Prostate gland (tissue), 2 donors: ENCODE measurements at regions not wholly inside any gene's neighbourhood (a gene's known extent, or its start where the extent isn't known, plus 50 kb on each side); places are given as distances from the start of the nearest gene placed in this dataset.

Source experiments
- DNase-seq: peaks from one replicate; pipeline ENCODE4 v3.0.0-alpha.2; 2019; ENCODE audit warnings: low spot score
- H3K27ac ChIP-seq, 2 donors: fragments of 200-600 bp; sonication (generic); 2 replicates each; pipeline ENCODE4 v1.5.1; 2017 to 2019
- H3K27me3 ChIP-seq: fragments of 200-600 bp; sonication (generic); replicated peaks from 2 replicates; pipeline ENCODE4 v1.5.1; 2019; ENCODE audit not compliant: insufficient read depth
- H3K36me3 ChIP-seq, 2 donors: fragments of 200-600 bp; sonication (generic); 1 replicate in 1 of 2; 2 replicates in 1 of 2; pipeline versions ENCODE4 v1.5.1 to v1.8.1; 2017 to 2019
- H3K4me1 ChIP-seq: fragments of 200-600 bp; sonication (generic); replicated peaks from 2 replicates; pipeline ENCODE4 v1.5.1; 2019
- H3K4me3 ChIP-seq, 2 donors: fragments of 200-600 bp; sonication (generic); 2 replicates each; pipeline ENCODE4 v1.5.1; 2017 to 2019
- H3K9me3 ChIP-seq: fragments of 200-600 bp; sonication (generic); 2 replicates; pipeline ENCODE4 v1.5.1; 2017
- CTCF ChIP-seq, 4 experiments: fragments of 200-600 bp in 2 of 4; fragments of 450-650 bp in 2 of 4; sonication (generic) in 2 of 4; IDR thresholded peaks; 1 replicate in 3 of 4; 2 replicates in 1 of 4; pipeline ENCODE4 v1.5.1; 2016 to 2019; ENCODE audit warnings: antibody characterized with exemption in 4 of 4, mild to moderate bottlenecking in 2 of 4, moderate library complexity in 2 of 4
- POLR2A ChIP-seq: fragments of 450-650 bp; IDR thresholded peaks from one replicate; pipeline ENCODE4 v1.6.1; 2016; ENCODE audit warnings: antibody characterized with exemption, mild to moderate bottlenecking
- POLR2AphosphoS5 ChIP-seq: sonication (generic); formaldehyde crosslinking; IDR thresholded peaks from one replicate; pipeline ENCODE4 v1.6.1; 2017; ENCODE audit warnings: antibody characterized with exemption
- WGBS: methylation state at CpG from one replicate; pipeline ENCODE4 v1.1.5; 2018; 5-methylcytosine and 5-hydroxymethylcytosine counted together
- intact Hi-C: fragments of 100-400 bp; cut with DNase I; formaldehyde crosslinking; loops from one replicate; pipeline ENCODE4 v1.14.2; 2022
- small RNA-seq, 2 donors: library from RNA; depleted of rRNA; stranded (forward); fragments of <200 nt; gene quantifications; one replicate each; pipeline ENCODE3, GENCODE V24; 2016

- no peak for DNase-seq
- TF ChIP-seq POLR2AphosphoS5 (no peak), CTCF (IDR thresholded peaks at IDR 0.05) (no peak), POLR2A (no peak)
- no peaks in the 10 kb centered on the region for H3K4me1 ChIP-seq
- H3K4me3 ChIP-seq: no peak overlapping the region
- H3K27ac ChIP-seq: no peak overlapping the region
- H3K9me3 ChIP-seq: no peaks in the 10 kb centered on the region
- no peaks in the 10 kb centered on the region for H3K36me3 ChIP-seq
- 59% methylated on average over 2 of the region's 2 CpGs for WGBS
- intact Hi-C loops: no loop called here
- H3K27me3 ChIP-seq: no peaks in the 10 kb centered on the region
These were observed 123.2 kb downstream of the WIF1 start for GRCh38 chr12:64997858-64998257.

- WGBS: 25% methylated on average over 4 of the region's 4 CpGs
- Histone ChIP-seq H3K4me3 (no peak overlapping the region), H3K4me1 (no peaks in the 10 kb centered on the region), H3K27me3 (no peaks in the 10 kb centered on the region), H3K27ac (no peak overlapping the region), H3K36me3 (no peaks in the 10 kb centered on the region), H3K9me3 (no peaks in the 10 kb centered on the region)
- intact Hi-C loops: no loop called here
- no peak for DNase-seq
- no peak for TF ChIP-seq POLR2A
These were observed 122.5 kb downstream of the WIF1 start for GRCh38 chr12:64998371-64999147.

GRCh38 chr12:64999148-64999425, 122.0 kb downstream of the WIF1 start:
- Histone ChIP-seq H3K4me1 (no peaks in the 10 kb centered on the region), H3K27me3 (no peaks in the 10 kb centered on the region), H3K9me3 (no peaks in the 10 kb centered on the region), H3K27ac (no peak overlapping the region), H3K4me3 (no peak overlapping the region), H3K36me3 (no peaks in the 10 kb centered on the region)
- WGBS: 5% methylated on average over 1 of the region's 1 CpG
- DNase-seq: no peak
- intact Hi-C loops: no loop called here
- no peak for TF ChIP-seq POLR2A
- no peak for TF ChIP-seq POLR2AphosphoS5
- TF ChIP-seq CTCF (IDR thresholded peaks at IDR 0.05): no peak

Small RNA genes in the stretch of these regions (small RNA-seq; reads per million reads assigned to genes)
- 0 reads per million in 2 donors for gene RNU6ATAC42P
